ENCODE measurements at regions not wholly inside any gene's neighbourhood (a gene's known extent, or its start where the extent isn't known, plus 50 kb on each side); places are given as distances from the start of the nearest gene placed in this dataset.

GRCh38 chr7:18109762-18110161, 82.1 kb upstream of the PRPS1L1 start:
- H2AFZ ChIP-seq (ENCODE audit: low read depth, low read length) = no peak overlapping the region
- dilution Hi-C loops (cut with MboI; ENCODE audit: extremely low pct_ligation_motif_present, low sequenced_read_pairs) (no loop called here), intact Hi-C loops (cut with micrococcal nuclease) (no loop called here)
- no peak for FAIRE-seq
- no TSS peak for BruUV-seq (replicated peaks)
- DNase-seq (ENCODE audit: low read depth, low spot score) = no peak
- ChIA-PET CTCF (interaction anchor here (1.0 kb wide), 1 partner anchor 340 kb away, joined by 3 read pairs; no protein-coding TSS in a partner anchor), POLR2A (no interaction called here)
- no peak overlapping the region for H3K4me2 ChIP-seq (ENCODE audit: insufficient read depth, low read length)
- no peaks in the 10 kb centered on the region for H3K4me1 ChIP-seq (ENCODE audit: control insufficient read depth, extremely low read depth, insufficient read depth, low read length)
- H3K27ac ChIP-seq (ENCODE audit: insufficient read depth, low read depth, low read length) = no peak overlapping the region
- no peak for TF ChIP-seq POLR2A (IDR thresholded peaks at IDR 0.05; ENCODE audit: low read depth, low read length)
- TF ChIP-seq, protein P1, sequence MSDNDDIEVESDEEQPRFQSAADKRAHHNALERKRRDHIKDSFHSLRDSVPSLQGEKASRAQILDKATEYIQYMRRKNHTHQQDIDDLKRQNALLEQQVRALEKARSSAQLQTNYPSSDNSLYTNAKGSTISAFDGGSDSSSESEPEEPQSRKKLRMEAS (IDR thresholded peaks at IDR 0.05; ENCODE audit: insufficient read depth, insufficient read length) = no peak
- TF ChIP-seq MYC (IDR thresholded peaks at IDR 0.05; ENCODE audit: low read depth, low read length) = no peak
- no peak for TF ChIP-seq FOS (IDR thresholded peaks at IDR 0.05; ENCODE audit: borderline replicate concordance, insufficient read depth, low read length)
- TF ChIP-seq JUN (IDR thresholded peaks at IDR 0.05; ENCODE audit: borderline replicate concordance, insufficient read depth, insufficient read length, low read depth) = no peak
- TF ChIP-seq POLR2AphosphoS5 (IDR thresholded peaks at IDR 0.05; ENCODE audit: insufficient read depth, low read depth, low read length) = no peak
- no peak for TF ChIP-seq CTCF (IDR thresholded peaks at IDR 0.05; ENCODE audit: extremely low read depth in 1 of 2, insufficient read depth in 1 of 2, low read depth in 1 of 2, low read length in 2 of 2)
- H3K79me2 ChIP-seq (ENCODE audit: control insufficient read depth, insufficient read depth, low read length) = no peaks in the 10 kb centered on the region
- no peaks in the 10 kb centered on the region for H4K20me1 ChIP-seq (replicated peaks; ENCODE audit: control insufficient read depth, extremely low read depth, insufficient read depth, low read length)
- no peaks in the 10 kb centered on the region for H3K9me1 ChIP-seq (replicated peaks; ENCODE audit: control insufficient read depth, extremely low read depth, insufficient read depth, low read length)
- no peaks in the 10 kb centered on the region for H3K36me3 ChIP-seq (ENCODE audit: control insufficient read depth in 2 of 2, extremely low read depth in 1 of 2, insufficient read depth in 2 of 2, low read length in 2 of 2)
- no peak overlapping the region for H3K9ac ChIP-seq (replicated peaks; ENCODE audit: extremely low read depth, insufficient read depth, low read length)
- H3K9me3 ChIP-seq (replicated peaks; ENCODE audit: control insufficient read depth, insufficient read depth, low read length) = no peaks in the 10 kb centered on the region
- no peak overlapping the region for H3K4me3 ChIP-seq (replicated peaks in 1 of 3; ENCODE audit: insufficient read depth in 1 of 3, low read depth in 1 of 3, low read length in 3 of 3)
- H3K27me3 ChIP-seq (ENCODE audit: control insufficient read depth in 2 of 2, insufficient read depth in 2 of 2, low read length in 2 of 2) = no peaks in the 10 kb centered on the region

Data from endothelial cell of umbilical vein (primary cell).